GM12892 (cell line): ENCODE measurements at regions not wholly inside any gene's neighbourhood (a gene's known extent, or its start where the extent isn't known, plus 50 kb on each side); places are given as distances from the start of the nearest gene placed in this dataset.
"Not testable (repeated sequence)": the region's sequence is repeated elsewhere in the genome, so short reads cannot be mapped to it uniquely, and the experiment has no call there.

ENCODE experiments used
- DNase-seq: peaks from one replicate; pipeline ENCODE4 v3.0.0; 2011; ENCODE audit not compliant: insufficient read length
- FAIRE-seq: peaks from 2 replicates; lab custom pipeline; 2011; peaks lifted over from hg19 to GRCh38; lab: Jason Lieb, UNC
- POLR2A ChIP-seq: IDR thresholded peaks from 2 replicates; pipeline ENCODE4 v1.6.1; 2011; ENCODE audit warnings: low read depth, low read length, control low read depth
- POLR2AphosphoS5 ChIP-seq: IDR thresholded peaks from 2 replicates; pipeline ENCODE4 v1.6.1; 2011; ENCODE audit warnings: low read depth, low read length, control low read depth
- TAF1 ChIP-seq: IDR thresholded peaks from 2 replicates; pipeline ENCODE4 v1.6.1; 2011; ENCODE audit warnings: low read depth, mild to moderate bottlenecking, control low read depth, low read length, borderline replicate concordance

DNA sequence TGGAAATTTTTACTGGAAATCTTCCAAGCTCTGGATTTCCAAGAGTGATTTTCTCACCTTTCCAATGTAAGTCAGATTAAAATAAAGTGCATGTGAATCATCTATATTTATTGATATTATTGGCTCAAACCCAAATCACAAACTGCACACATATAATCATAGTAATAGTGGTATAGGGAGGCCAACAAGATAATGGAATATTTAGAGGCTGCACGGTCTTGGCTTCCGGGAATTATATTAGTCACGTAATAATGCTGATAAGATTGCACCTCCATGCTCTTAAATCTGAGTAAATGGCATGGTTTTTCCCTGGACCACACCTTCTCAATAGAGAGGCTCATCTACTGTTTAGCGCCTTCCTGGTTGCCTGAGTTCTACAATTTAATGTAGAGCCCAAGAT, 567.1 kb upstream of the NR2F2 start:
- FAIRE-seq (no peak), DNase-seq (no peak)
- TF ChIP-seq POLR2A (no peak), POLR2AphosphoS5 (no peak), TAF1 (no peak)

DNA sequence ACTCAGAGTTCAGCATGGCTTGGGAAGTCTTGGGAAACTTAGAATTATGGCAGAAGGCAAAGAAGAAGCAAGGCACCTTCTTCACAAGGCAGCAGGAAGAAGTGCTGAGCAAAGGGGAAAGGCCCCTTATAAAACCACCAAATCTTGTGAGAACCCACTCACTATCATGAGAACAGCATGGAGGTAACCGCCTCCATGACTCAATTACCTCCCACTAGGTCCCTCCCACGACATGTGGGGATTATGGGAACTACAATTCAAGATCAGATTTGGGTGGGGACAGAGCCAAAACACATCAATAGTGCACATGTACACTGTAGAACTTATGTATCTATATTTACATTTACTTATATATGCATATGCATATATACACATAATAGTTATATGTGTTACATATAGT, 565.3 kb upstream of the NR2F2 start:
- no peak for FAIRE-seq
- TF ChIP-seq POLR2AphosphoS5, result no peak
- no peak for TF ChIP-seq POLR2A
- TF ChIP-seq TAF1, result no peak
- DNase-seq, result no peak

DNA sequence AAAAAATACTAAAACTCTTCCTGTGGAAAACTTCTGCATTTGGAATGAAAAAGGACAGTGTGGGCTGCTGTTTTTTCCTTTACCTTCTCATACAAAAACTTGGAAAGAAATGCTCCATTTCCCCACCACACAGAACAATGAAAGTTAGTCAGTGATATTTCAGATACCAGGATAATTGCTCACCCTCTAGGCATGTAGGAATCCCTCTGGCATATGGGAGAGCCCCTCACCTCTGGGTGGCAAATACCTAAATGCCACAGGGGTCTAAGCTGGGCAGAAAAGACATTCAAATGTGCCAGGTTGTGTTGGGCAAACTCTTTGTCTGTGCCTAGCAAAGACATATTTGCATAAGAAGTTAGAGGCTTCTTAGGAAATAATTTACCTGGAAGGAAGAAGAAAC, 560.3 kb upstream of the NR2F2 start:
- FAIRE-seq, result no peak
- no peak for DNase-seq

DNA sequence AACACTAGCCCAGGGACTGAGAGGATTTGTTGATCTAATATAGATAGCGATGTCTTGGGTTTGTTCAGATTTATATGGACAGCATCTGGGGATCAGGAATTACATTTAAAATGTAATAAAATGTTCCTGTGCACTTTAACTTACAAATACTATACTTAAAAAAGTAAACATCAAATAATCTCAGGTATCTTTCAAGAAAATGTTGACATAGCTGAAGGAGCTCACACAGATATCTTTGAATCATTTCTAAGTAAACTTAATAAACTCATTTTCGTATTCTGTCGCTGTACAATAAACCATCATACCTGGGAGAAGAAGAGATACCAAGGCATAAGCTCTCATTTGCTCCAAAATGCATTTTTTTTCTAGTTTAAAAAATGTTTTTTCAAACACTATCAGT, 557.5 kb upstream of the NR2F2 start:
- TF ChIP-seq POLR2A (no peak), TAF1 (no peak), POLR2AphosphoS5 (no peak)
- no peak for FAIRE-seq
- no peak for DNase-seq

More for the DNA sequence above, 560.3 kb upstream of the NR2F2 start:
- TF ChIP-seq TAF1 (no peak), POLR2A (no peak), POLR2AphosphoS5 (no peak)

DNA sequence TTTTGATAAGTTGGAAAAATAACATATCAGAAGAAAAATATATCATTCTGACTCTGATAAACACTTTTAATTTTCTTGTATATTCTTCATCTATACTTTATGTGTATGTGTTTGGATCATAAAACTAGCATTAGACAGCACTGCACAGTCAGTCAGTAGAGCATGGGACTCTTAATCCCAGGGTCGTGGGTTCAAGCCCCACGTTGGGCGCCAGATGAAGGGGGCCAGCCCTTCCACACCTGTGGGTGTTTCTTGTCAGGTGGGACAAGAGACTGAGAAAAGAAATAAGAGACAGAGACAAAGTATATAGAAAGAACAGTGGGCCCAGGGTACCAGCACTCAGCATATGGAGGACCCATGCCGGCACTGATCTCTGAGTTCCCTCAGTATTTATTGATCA, 546.0 kb upstream of the NR2F2 start:
- no peak for TF ChIP-seq POLR2AphosphoS5
- TF ChIP-seq TAF1, result no peak
- no peak for TF ChIP-seq POLR2A
- DNase-seq, result no peak
- FAIRE-seq, result no peak

DNA sequence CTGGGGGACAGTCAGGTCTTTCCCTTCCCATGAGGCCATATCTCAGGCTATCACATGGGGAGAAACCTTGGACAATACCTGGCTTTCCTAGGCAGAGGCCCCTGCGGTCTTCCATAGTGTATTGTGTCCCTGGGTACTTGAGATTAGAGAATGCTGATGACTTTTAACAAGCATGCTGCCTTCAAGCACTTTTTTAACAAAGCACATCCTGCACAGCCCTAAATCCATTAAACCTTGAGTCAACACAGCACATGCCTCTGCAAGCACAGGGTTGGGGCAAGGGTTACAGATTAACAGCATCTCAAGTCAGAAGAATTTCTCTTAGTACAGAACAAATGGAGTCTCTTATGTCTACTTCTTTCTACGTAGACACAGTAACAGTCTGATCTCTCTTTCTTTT, 545.2 kb upstream of the NR2F2 start:
- FAIRE-seq, DNase-seq: not testable (repeated sequence)

DNA sequence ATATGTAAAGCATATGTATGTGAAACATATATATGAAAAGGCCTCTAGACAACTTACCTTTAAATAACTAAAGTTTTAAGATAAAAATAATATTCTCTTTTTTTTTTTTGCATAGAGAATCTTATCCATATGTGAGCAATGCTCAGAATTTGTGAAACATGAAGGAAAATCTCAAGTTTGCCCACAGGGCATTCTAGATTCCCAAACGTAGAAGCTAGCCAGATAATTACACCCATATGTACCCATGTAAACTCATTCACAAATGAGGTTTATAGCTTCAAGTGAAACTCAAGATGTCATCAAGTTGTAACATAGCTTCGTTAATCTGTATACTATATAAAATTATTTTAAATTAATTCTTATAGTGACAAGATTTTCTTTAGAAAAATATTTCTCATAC, 537.3 kb upstream of the NR2F2 start:
- no peak for TF ChIP-seq POLR2AphosphoS5
- no peak for TF ChIP-seq POLR2A
- no peak for TF ChIP-seq TAF1
- DNase-seq (no peak), FAIRE-seq (no peak)

DNA sequence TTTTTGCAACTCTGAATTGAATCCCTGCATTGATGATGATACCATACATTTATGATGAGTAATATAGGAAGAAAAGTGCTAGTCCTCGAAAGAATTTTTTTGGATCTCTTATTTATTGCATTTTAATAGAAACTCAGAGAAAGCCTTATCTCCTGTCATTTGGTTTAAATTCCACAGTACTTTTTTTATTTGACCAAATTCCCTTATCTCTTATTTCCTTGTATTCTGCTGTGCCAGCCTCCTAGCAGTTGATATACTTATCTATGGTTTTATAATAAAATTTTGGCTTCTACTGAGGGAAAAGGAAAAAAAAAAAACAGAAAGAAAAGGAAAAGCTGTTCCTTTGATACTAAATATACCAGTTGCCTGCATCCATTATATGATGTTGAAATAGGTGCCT, 535.1 kb upstream of the NR2F2 start:
- FAIRE-seq (no peak), DNase-seq (no peak)
- TF ChIP-seq TAF1 (no peak), POLR2AphosphoS5 (no peak), POLR2A (no peak)

DNA sequence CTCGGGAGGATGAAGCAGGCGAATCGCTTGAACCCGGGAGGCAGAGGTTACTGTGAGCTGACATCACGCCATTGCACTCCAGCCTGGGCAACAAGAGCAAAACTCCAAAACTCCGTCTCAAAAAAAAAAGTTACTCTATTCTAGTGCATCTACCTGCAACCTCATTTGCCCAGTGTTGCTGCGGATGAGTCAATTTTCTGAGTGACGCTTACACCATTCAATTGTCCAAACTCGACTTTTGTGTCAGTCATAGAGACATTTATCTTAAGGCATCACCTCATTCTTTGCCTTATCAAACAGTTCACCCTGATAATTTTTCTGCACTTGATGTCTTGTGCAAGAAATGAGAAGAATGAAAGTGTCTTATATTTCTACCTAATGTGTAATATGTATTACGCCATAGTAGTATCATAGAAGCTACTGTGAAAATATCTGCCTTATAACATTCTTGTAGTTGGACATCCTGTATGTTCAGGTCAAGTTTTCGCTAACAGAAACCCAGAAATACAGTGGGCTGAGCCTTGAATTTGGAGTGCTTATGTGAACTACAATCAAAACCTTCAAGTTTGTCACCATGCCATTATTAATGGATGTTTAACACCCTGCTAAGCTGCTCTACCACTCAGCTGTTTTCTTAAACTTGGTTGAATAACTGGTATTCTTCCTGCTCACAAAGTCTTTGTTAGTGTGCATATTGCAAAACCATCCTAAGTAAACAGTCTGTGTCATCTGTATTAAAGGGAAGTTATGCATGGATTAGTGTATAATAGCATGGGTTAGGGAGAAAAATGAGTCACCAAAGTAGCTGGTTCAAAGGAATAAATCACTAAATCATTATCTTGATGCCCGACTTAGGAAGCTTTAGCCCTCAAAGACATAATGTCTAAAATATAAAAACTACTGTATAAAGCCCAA, 531.0 kb upstream of the NR2F2 start:
- no peak for DNase-seq
- no peak for TF ChIP-seq TAF1
- no peak for TF ChIP-seq POLR2AphosphoS5
- TF ChIP-seq POLR2A, result no peak
- no peak for FAIRE-seq

DNA sequence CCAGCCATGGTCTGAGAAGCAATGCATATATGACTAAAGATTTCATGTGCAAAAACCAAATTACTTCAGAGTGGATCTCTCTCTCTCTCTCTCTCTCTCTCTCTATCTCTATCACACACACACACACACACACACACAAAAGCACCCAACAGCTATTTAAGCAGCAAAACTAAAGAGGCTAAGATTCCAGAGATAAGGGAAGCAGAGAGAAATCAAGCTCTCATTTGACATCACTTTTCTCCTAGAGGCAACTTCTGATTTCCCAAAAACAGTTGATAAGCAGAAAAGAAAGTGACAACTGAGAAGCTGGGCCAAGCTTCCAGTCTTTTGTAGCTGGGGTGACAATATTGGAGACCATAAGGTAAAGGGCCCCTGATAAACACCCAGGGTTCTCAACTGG, 526.0 kb upstream of the NR2F2 start:
- DNase-seq, result no peak
- TF ChIP-seq TAF1, result no peak
- TF ChIP-seq POLR2A, result no peak
- no peak for TF ChIP-seq POLR2AphosphoS5
- FAIRE-seq, result no peak

DNA sequence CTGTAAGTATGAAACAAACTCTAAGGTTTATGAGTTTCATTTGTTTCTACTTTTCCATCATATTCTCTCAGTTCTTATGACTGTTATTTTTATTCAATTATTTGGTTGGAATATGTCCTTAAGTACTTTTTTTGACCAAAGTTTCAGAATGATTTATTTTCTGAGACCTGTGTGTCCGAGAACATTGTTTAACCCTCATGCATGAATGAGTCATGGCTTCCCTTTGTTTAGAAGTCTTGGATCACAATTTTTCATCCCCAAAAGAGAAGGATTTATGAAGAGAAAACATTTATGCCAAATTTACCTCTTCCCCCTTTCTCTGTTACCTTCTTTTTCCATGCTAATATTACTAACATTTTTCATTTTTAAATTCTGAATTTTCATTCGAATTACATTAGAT, 518.0 kb upstream of the NR2F2 start:
- no peak for DNase-seq
- no peak for FAIRE-seq

DNA sequence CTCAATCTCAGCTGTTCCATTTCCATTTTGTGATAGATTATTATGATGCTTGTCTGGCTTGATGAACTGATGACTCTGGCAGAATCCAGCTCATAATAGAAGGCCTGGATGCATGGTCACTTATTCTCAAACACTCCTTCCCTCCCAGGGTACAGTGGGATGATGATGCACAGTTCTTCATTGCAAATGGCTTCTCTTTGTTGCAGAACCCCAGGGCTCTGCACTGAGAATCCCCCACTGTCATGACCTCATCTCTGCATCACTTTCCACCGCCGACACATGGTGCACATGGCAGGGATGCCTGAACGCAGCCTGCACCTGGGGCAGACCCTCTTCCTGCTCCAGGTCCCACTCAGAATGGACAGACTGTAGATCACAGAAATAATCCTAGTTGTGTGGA, 515.6 kb upstream of the NR2F2 start:
- TF ChIP-seq POLR2A (no peak), TAF1 (no peak), POLR2AphosphoS5 (no peak)
- FAIRE-seq (no peak), DNase-seq (no peak)

More for the DNA sequence above, 518.0 kb upstream of the NR2F2 start:
- TF ChIP-seq POLR2A (no peak), POLR2AphosphoS5 (no peak), TAF1 (no peak)

DNA sequence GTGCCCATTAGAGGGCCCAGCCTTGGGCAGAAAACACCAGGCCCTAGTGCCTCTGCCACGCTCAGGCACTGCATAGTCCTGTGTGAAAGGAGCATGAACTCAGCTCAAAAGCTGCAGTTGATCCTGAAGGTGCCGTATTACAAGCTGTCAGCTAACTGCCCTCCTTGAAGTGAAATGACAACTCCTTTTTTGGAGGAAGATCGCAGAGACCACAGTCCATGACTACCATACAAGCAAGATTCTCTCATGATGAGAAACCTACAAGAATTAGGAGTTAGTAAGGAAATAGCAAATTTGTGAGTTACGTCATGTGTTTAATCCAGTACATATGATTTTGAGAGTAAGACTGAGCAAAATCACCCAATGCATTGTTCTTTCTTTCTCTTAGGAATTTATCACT, 513.9 kb upstream of the NR2F2 start:
- TF ChIP-seq POLR2AphosphoS5 (no peak), TAF1 (no peak), POLR2A (no peak)
- FAIRE-seq, result no peak
- no peak for DNase-seq
